GM19468 (cell line): ENCODE measurements at regions not wholly inside any gene's neighbourhood (a gene's known extent, or its start where the extent isn't known, plus 50 kb on each side); places are given as distances from the start of the nearest gene placed in this dataset.

ENCODE experiments used
- ATAC-seq: cut with Tn5 transposase; IDR thresholded peaks from one replicate; pipeline ENCODE4 v1.9.1; 2021; ENCODE audit warnings: mild to moderate bottlenecking, moderate library complexity, moderate number of reproducible peaks; ENCODE audit not compliant: unreplicated experiment; ENCODE audit errors: extremely low read depth

GRCh38 chrX:76228499-76228898 is 55.6 kb downstream of the PBDC1 start:
- ATAC-seq = no peak

GRCh38 chrX:76248901-76249300 is 76.0 kb downstream of the PBDC1 start:
- no peak for ATAC-seq

GRCh38 chrX:76253432-76253831 is 80.6 kb downstream of the PBDC1 start:
- peak; percentile 76 for ATAC-seq

- peak; percentile 46 for ATAC-seq
These were observed 106.1 kb downstream of the PBDC1 start for GRCh38 chrX:76279007-76279406.
